Pancreas (tissue), 10 donors: ENCODE measurements at regions not wholly inside any gene's neighbourhood (a gene's known extent, or its start where the extent isn't known, plus 50 kb on each side); places are given as distances from the start of the nearest gene placed in this dataset.
"Not testable (repeated sequence)": the region's sequence is repeated elsewhere in the genome, so short reads cannot be mapped to it uniquely, and the experiment has no call there.

Experiments used
- ATAC-seq, 4 donors: fragments of 200-7000 bp; cut with Tn5 transposase; one replicate each; pipeline versions ENCODE4 v1.8.0 to v1.9.1; 2020; ENCODE audit warnings: mild to moderate bottlenecking in 4 of 4, moderate library complexity in 4 of 4
- DNase-seq, 6 donors: peaks; one replicate each; pipeline ENCODE4 v3.0.0-alpha.2; 2020
- FAIRE-seq: peaks from 2 replicates; lab custom pipeline; 2012; peaks lifted over from hg19 to GRCh38; lab: Jason Lieb, UNC
- H3K27ac ChIP-seq, 4 donors: fragments of 200-600 bp; sonication (generic); 1 replicate in 3 of 4; 2 replicates in 1 of 4; pipeline versions ENCODE4 v1.5.0 to v1.8.0; 2020
- H3K27me3 ChIP-seq, 4 donors: fragments of 200-600 bp; one replicate each; pipeline ENCODE4 v1.8.0; 2021
- H3K36me3 ChIP-seq, 3 donors: fragments of 200-600 bp; sonication (generic) in 1 of 3; one replicate each; pipeline versions ENCODE4 v1.5.0 to v1.8.0; 2020 to 2021
- H3K4me1 ChIP-seq, 3 donors: fragments of 200-600 bp; one replicate each; pipeline ENCODE4 v1.8.0; 2021
- H3K4me3 ChIP-seq, 4 donors: fragments of 200-600 bp; sonication (generic) in 2 of 4; one replicate each; pipeline versions ENCODE4 v1.5.0 to v1.8.0; 2020 to 2021
- H3K9me3 ChIP-seq, 4 donors: fragments of 200-600 bp; one replicate each; pipeline ENCODE4 v1.8.0; 2021
- WGBS, 2 donors: extraction: QIAGEN DNeasy Blood & Tissue Kit; methylation state at CpG; one replicate each; pipeline ENCODE4 v1.1.7; 2013; 5-methylcytosine and 5-hydroxymethylcytosine counted together
- intact Hi-C, 3 donors: fragments of 100-400 bp; cut with DNase I; formaldehyde crosslinking; loops; one replicate each; pipeline versions ENCODE4 v1.11.1 to v1.14.2; 2022
- TF ChIP-seq, protein P1 (sequence below), 4 donors: fragments of 200-600 bp; sonication (generic) in 3 of 4; IDR thresholded peaks; one replicate each; pipeline versions ENCODE4 v1.5.0 to v1.8.0; 2021; ENCODE audit warnings: antibody characterized with exemption in 4 of 4
- donor health status: healthy with polysubstance abuse.
- donor health status: DM: no; HTN: no; CAD: no; lungs with moderate emphysema.
- donor health status: DM: no; HTN: no; CAD: no.
- donor health status: control.
- donor health status: control.
- donor health status: Bipolar disorder and iron deficiency.
- donor health status: DM: yes; HTN: yes; CAD: no.
- donor health status: DM: no; HTN: no; CAD: no.
- donor health status: DM: no; HTN: no; CAD: no.
- donor health status: DM: yes; HTN: yes; CAD: no.

DNA sequence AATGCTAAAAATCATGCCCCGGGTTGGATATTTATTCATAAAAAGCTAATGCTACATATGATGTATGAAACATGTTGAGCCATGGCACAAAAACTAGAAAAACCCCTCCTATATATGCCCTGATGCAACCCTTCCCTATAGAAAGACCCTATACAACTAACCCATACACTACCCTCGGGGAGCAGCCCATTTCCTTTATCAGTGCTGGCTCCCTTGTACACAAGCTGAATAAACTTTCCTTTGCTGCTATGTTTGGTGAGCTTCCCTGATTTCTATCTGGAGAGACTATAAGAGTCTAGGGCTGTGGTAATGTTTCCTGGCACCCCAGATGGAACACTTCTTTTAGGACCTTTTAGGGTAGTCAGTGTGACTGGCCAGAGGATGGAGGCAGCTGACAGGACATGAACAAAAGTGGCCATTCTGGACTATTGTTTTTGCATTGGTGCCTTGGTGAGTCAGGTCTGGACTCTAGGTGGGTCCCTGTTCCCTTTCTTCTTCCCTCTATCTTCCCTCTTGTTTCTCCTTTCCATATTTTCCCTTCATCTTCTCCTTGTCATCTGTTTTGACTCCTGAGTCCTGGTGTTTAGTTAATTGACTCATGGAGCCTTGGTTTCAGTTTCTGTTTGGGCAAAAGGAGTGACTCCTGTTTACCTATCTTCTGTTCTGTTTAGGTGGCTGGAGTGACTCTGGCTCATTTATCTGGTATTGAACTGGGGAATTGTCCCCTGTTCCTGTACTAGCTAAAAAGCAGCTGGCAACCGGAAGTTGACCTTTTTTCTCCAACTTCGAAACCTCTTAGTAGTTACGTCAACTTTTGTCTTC, 1321.8 kb upstream of the PCDH9 start:
- Histone ChIP-seq H3K36me3 (no peaks in the 10 kb centered on the region), H3K4me3 (no peak overlapping the region), H3K4me1 (no peaks in the 10 kb centered on the region), H3K27ac (no peak overlapping the region), H3K27me3 (no peaks in the 10 kb centered on the region), H3K9me3 (peaks cover 0 to 5% (median 0%) of the 10 kb centered on the region in 4 donors)
- WGBS, 2 donors, result 73 to 74% methylated on average over 5 of the region's 5 CpGs
- ATAC-seq, result peak in 2 of 4 donors; percentile 43 to 76
- TF ChIP-seq, protein P1, sequence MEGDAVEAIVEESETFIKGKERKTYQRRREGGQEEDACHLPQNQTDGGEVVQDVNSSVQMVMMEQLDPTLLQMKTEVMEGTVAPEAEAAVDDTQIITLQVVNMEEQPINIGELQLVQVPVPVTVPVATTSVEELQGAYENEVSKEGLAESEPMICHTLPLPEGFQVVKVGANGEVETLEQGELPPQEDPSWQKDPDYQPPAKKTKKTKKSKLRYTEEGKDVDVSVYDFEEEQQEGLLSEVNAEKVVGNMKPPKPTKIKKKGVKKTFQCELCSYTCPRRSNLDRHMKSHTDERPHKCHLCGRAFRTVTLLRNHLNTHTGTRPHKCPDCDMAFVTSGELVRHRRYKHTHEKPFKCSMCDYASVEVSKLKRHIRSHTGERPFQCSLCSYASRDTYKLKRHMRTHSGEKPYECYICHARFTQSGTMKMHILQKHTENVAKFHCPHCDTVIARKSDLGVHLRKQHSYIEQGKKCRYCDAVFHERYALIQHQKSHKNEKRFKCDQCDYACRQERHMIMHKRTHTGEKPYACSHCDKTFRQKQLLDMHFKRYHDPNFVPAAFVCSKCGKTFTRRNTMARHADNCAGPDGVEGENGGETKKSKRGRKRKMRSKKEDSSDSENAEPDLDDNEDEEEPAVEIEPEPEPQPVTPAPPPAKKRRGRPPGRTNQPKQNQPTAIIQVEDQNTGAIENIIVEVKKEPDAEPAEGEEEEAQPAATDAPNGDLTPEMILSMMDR (IDR thresholded peaks at IDR 0.05), result no peak
- FAIRE-seq, result no peak
- intact Hi-C loops, result no loop called here
- DNase-seq, result no peak

DNA sequence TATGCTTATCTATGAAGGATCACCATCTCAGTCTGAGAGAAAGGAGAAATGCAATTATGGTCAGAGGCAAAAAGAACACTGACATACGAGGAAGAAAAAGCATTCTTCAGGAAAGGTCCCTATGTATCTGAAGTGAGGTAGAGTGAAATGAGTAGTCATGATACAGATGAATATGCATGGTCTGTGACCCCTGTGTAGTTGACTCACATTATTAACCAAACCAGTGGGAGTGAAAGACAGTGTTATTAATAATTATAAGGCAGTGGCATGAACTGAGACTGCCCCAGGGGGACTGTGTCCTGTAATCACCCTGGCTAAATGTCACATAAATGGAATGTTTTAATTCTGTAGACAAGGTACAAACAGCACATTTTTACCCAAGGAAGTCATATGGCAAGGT, 1320.2 kb upstream of the PCDH9 start:
- Histone ChIP-seq H3K27ac (no peak overlapping the region), H3K9me3 (peaks cover 0 to 5% (median 0%) of the 10 kb centered on the region in 4 donors), H3K4me1 (no peaks in the 10 kb centered on the region), H3K27me3 (no peaks in the 10 kb centered on the region), H3K36me3 (no peaks in the 10 kb centered on the region), H3K4me3 (no peak overlapping the region)
- DNase-seq (no peak), FAIRE-seq (no peak), ATAC-seq (no peak)
- TF ChIP-seq, protein P1 (IDR thresholded peaks at IDR 0.05), result no peak
- intact Hi-C loops, result no loop called here
- 51 to 68% methylated on average over 1 of the region's 1 CpG for whole genome bisulfite sequencing, 2 donors

DNA sequence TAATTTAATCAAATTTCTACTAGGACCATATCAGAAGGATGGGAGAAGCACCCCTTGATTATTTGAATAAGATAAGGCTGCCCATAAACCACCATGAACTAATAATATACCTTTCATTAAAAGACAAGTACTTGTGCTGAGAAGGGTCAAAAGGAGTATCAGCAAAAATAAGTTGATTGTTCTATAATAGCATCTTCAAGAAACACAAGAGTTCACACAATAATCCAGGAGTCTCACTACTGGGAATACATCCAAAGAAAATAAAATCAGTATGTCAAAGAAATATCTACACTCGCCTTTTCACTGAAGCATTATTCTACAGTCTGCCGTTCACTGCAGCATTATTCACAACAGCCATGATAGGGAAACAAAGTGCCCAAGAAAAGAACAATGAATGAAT, 1310.1 kb upstream of the PCDH9 start:
- no peak for ATAC-seq
- no peak for FAIRE-seq
- Histone ChIP-seq H3K27ac (no peak overlapping the region), H3K27me3 (no peaks in the 10 kb centered on the region), H3K4me1 (no peaks in the 10 kb centered on the region), H3K9me3 (no peaks in the 10 kb centered on the region), H3K4me3 (no peak overlapping the region), H3K36me3 (no peaks in the 10 kb centered on the region)
- TF ChIP-seq, protein P1 (IDR thresholded peaks at IDR 0.05), result no peak
- WGBS, 2 donors, result 42 to 61% methylated on average over 2 of the region's 2 CpGs
- intact Hi-C loops, result no loop called here
- DNase-seq, result no peak

DNA sequence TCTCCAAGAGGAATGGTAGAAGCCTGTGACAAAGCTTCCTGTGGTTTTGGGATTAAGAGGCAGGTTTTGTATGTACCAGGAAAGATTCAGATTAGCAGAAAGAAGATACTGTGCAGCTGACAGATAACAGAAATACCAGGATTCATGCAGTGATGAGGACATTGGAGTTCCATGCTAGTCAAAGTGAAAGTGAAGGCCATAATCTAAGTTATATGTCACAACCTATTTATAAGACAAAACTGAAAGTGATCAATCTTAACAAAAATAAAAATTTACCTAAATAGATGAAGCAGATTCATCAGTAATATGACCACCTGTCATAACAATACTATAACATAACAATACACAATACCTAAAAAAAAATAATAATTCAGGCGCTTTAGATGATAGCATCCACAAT, 1305.2 kb upstream of the PCDH9 start:
- ATAC-seq (no peak), FAIRE-seq (no peak)
- intact Hi-C loops, result no loop called here

DNA sequence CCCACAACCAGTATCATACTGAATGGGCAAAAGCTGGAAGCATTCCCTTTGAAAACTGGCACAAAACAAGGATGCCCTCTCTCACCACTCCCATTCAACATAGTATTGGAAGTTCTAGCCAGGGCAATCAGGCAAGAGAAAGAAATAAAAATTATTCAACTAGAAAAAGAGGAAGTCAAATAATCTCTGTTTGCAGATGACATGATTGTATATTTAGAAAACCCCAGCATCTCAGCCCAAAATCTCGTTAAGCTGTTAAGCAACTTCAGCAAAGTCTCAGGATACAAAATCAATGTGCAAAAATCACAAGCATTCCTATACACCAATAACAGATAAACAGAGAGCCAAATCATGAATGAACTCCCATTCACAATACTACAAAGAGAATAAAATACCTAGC, 1297.0 kb upstream of the PCDH9 start:
- WGBS, 2 donors, result 44 to 69% methylated on average over 1 of the region's 1 CpG
- H3K4me3 ChIP-seq, FAIRE-seq, H3K4me1 ChIP-seq, DNase-seq, H3K9me3 ChIP-seq, H3K27me3 ChIP-seq, H3K36me3 ChIP-seq, H3K27ac ChIP-seq, ATAC-seq, intact Hi-C loops: not testable (repeated sequence)

More for the DNA sequence above, 1305.2 kb upstream of the PCDH9 start:
- TF ChIP-seq, protein P1 (IDR thresholded peaks at IDR 0.05), result no peak
- no peak for DNase-seq
- Histone ChIP-seq H3K27me3 (no peaks in the 10 kb centered on the region), H3K36me3 (no peaks in the 10 kb centered on the region), H3K4me1 (no peaks in the 10 kb centered on the region), H3K9me3 (no peaks in the 10 kb centered on the region), H3K4me3 (no peak overlapping the region), H3K27ac (no peak overlapping the region)
- WGBS, 2 donors, result 94 to 95% methylated on average over 1 of the region's 1 CpG
